H1 (cell line): ENCODE measurements at regions not wholly inside any gene's neighbourhood (a gene's known extent, or its start where the extent isn't known, plus 50 kb on each side); places are given as distances from the start of the nearest gene placed in this dataset.

ENCODE experiments used
- CTCF ChIA-PET: fragments of 300-600 bp; sonication (Branson Sonifier 250); formaldehyde crosslinking; loops from one replicate; lab custom pipeline; 2021; ENCODE audit not compliant: partially characterized antibody; lab: Charles Lee
- POLR2A ChIA-PET: fragments of 300-600 bp; sonication (Branson Sonifier 250); formaldehyde crosslinking; loops from one replicate; lab custom pipeline; 2021; ENCODE audit warnings: inconsistent platforms; ENCODE audit not compliant: partially characterized antibody; lab: Charles Lee
- DNase-seq, 2 experiments: peaks; one replicate each; pipeline versions ENCODE4 v3.0.0 to v3.0.0-alpha.2; 2010 to 2022; ENCODE audit warnings: low spot score in 2 of 2, low read depth in 1 of 2, mixed read lengths in 1 of 2
- FAIRE-seq: peaks from 2 replicates; lab custom pipeline; 2011; peaks lifted over from hg19 to GRCh38; lab: Jason Lieb, UNC
- H2AFZ ChIP-seq: 2 replicates; pipeline ENCODE4 v1.8.1; 2012; ENCODE audit warnings: low read length, inconsistent platforms
- H2AK5ac ChIP-seq: 2 replicates; pipeline ENCODE4 v1.6.1; 2013; ENCODE audit warnings: low read depth, low read length
- H2BK120ac ChIP-seq: replicated peaks from 2 replicates; pipeline ENCODE3; 2013; ENCODE audit warnings: low read depth, low read length, inconsistent platforms
- H2BK12ac ChIP-seq: 2 replicates; pipeline ENCODE4 v1.6.1; 2013; ENCODE audit warnings: low read depth, low read length
- H2BK15ac ChIP-seq: 2 replicates; pipeline ENCODE4 v1.6.1; 2013; ENCODE audit warnings: low read length
- H2BK20ac ChIP-seq: 2 replicates; pipeline ENCODE4 v1.6.1; 2013; ENCODE audit warnings: low read length
- H2BK5ac ChIP-seq: 2 replicates; pipeline ENCODE4 v1.6.1; 2013; ENCODE audit warnings: low read depth, low read length
- H3K14ac ChIP-seq: 2 replicates; pipeline ENCODE4 v1.6.1; 2013; ENCODE audit warnings: inconsistent platforms; ENCODE audit not compliant: insufficient read length
- H3K18ac ChIP-seq: 2 replicates; pipeline ENCODE4 v1.6.1; 2013; ENCODE audit warnings: low read length; ENCODE audit errors: extremely low read depth
- H3K23ac ChIP-seq: 2 replicates; pipeline ENCODE4 v1.6.1; 2013; ENCODE audit warnings: inconsistent platforms; ENCODE audit not compliant: insufficient read length
- H3K23me2 ChIP-seq: 2 replicates; pipeline ENCODE4 v1.6.1; 2013; ENCODE audit warnings: low read depth, low read length
- H3K27ac ChIP-seq: 2 replicates; pipeline ENCODE4 v1.6.1; 2011; ENCODE audit warnings: low read depth, low read length, inconsistent platforms
- H3K27me3 ChIP-seq, 4 experiments: replicated peaks in 1 of 4; 1 replicate in 1 of 4; 2 replicates in 3 of 4; pipeline versions ENCODE4 v1.6.1 to v1.8.1; 2011 to 2013; ENCODE audit warnings: low read length in 3 of 4, mild to moderate bottlenecking in 3 of 4, inconsistent platforms in 2 of 4, mixed read lengths in 2 of 4, moderate library complexity in 1 of 4; ENCODE audit not compliant: control insufficient read depth in 3 of 4, insufficient read depth in 3 of 4; ENCODE audit errors: extremely low read depth in 1 of 4
- H3K36me3 ChIP-seq, 4 experiments: 2 replicates each; pipeline versions ENCODE4 v1.6.1 to v1.8.1; 2011 to 2013; ENCODE audit warnings: mild to moderate bottlenecking in 4 of 4, low read length in 3 of 4, moderate library complexity in 2 of 4, control low read depth in 1 of 4, inconsistent platforms in 1 of 4; ENCODE audit not compliant: insufficient read depth in 4 of 4, control insufficient read depth in 2 of 4
- H3K4ac ChIP-seq: replicated peaks from 2 replicates; pipeline ENCODE3; 2013; ENCODE audit warnings: low read length, low read depth, mixed read lengths, inconsistent platforms; ENCODE audit not compliant: insufficient read length
- H3K4me1 ChIP-seq, 4 experiments: replicated peaks in 1 of 4; 1 replicate in 1 of 4; 2 replicates in 3 of 4; pipeline versions ENCODE4 v1.6.1 to v1.8.1; 2011 to 2013; ENCODE audit warnings: low read length in 3 of 4, inconsistent platforms in 2 of 4, mixed read lengths in 1 of 4; ENCODE audit not compliant: insufficient read depth in 4 of 4, control insufficient read depth in 3 of 4
- H3K4me2 ChIP-seq, 2 experiments: 2 replicates each; pipeline versions ENCODE4 v1.6.1 to v1.8.1; 2011 to 2013; ENCODE audit warnings: low read depth in 2 of 2, low read length in 2 of 2, control low read depth in 1 of 2, inconsistent platforms in 1 of 2, mild to moderate bottlenecking in 1 of 2; ENCODE audit not compliant: insufficient read depth in 1 of 2
- H3K4me3 ChIP-seq, 4 experiments: fragments of 200-600, 300-600 bp in 1 of 4; sonication (generic), shearing (Covaris generic), sonication (Bioruptor Twin) in 1 of 4; 2 replicates each; pipeline versions ENCODE4 v1.5.1 to v1.8.1; 2011 to 2016; ENCODE audit warnings: low read length in 4 of 4, low read depth in 3 of 4, control low read depth in 2 of 4, inconsistent platforms in 2 of 4, mild to moderate bottlenecking in 2 of 4, mixed read lengths in 1 of 4, moderate library complexity in 1 of 4; ENCODE audit not compliant: insufficient read depth in 2 of 4; ENCODE audit errors: extremely low read depth in 1 of 4
- H3K56ac ChIP-seq: replicated peaks from 2 replicates; pipeline ENCODE3; 2013; ENCODE audit warnings: low read depth, mild to moderate bottlenecking, mixed read lengths, low read length, inconsistent platforms; ENCODE audit not compliant: insufficient read length
- H3K79me1 ChIP-seq: 2 replicates; pipeline ENCODE4 v1.6.1; 2013; ENCODE audit warnings: low read depth, low read length, control low read depth
- H3K79me2 ChIP-seq, 2 experiments: 2 replicates each; pipeline versions ENCODE4 v1.6.1 to v1.8.1; 2012 to 2013; ENCODE audit warnings: low read length in 2 of 2, mild to moderate bottlenecking in 2 of 2, inconsistent platforms in 1 of 2; ENCODE audit not compliant: insufficient read depth in 2 of 2, control insufficient read depth in 1 of 2
- H3K9ac ChIP-seq, 4 experiments: replicated peaks in 1 of 4; 1 replicate in 1 of 4; 2 replicates in 3 of 4; pipeline versions ENCODE4 v1.6.1 to v1.8.1; 2011 to 2013; ENCODE audit warnings: low read depth in 3 of 4, low read length in 3 of 4, control low read depth in 2 of 4, mild to moderate bottlenecking in 2 of 4, moderate library complexity in 2 of 4, inconsistent platforms in 1 of 4; ENCODE audit errors: extremely low read depth in 1 of 4
- H3K9me3 ChIP-seq, 2 experiments: 2 replicates each; pipeline versions ENCODE4 v1.6.1 to v1.8.1; 2012 to 2013; ENCODE audit warnings: mild to moderate bottlenecking in 2 of 2, moderate library complexity in 2 of 2, control low read depth in 1 of 2, inconsistent platforms in 1 of 2, low read depth in 1 of 2, low read length in 1 of 2, mixed read lengths in 1 of 2; ENCODE audit not compliant: insufficient read depth in 2 of 2
- H4K20me1 ChIP-seq, 2 experiments: replicated peaks in 1 of 2; 2 replicates each; pipeline versions ENCODE3 to v1.8.1; 2011 to 2013; ENCODE audit warnings: inconsistent platforms in 2 of 2, low read length in 2 of 2, mild to moderate bottlenecking in 1 of 2; ENCODE audit not compliant: insufficient read depth in 2 of 2, control insufficient read depth in 1 of 2
- H4K5ac ChIP-seq: 2 replicates; pipeline ENCODE4 v1.6.1; 2013; ENCODE audit warnings: low read length, low read depth, mixed read lengths, inconsistent platforms; ENCODE audit not compliant: insufficient read length
- H4K8ac ChIP-seq: 2 replicates; pipeline ENCODE4 v1.8.0; 2013; ENCODE audit warnings: mild to moderate bottlenecking, moderate library complexity, low read length, inconsistent platforms; ENCODE audit not compliant: insufficient read depth; ENCODE audit errors: extremely low read depth
- H4K91ac ChIP-seq: replicated peaks from 2 replicates; pipeline ENCODE3; 2013; ENCODE audit warnings: low read length, mixed read lengths, inconsistent platforms; ENCODE audit not compliant: insufficient read length
- CBX5 ChIP-seq: fragments of 300-800, 300-1000 bp; sonication (generic); IDR thresholded peaks from 2 replicates; pipeline ENCODE4 v1.7.1; 2016; ENCODE audit warnings: antibody characterized with exemption, low read length, low read depth
- NRF1 ChIP-seq: IDR thresholded peaks from 2 replicates; pipeline ENCODE4 v1.6.1; 2011; ENCODE audit warnings: mild to moderate bottlenecking, low read depth, low read length, improper control_type of control experiment
- WGBS, 2 experiments: shearing (Covaris generic) in 1 of 2; methylation state at CpG; one replicate each; pipeline versions ENCODE4 v1.1.6 to v1.1.7; 2013 to 2015; ENCODE audit warnings: low lambda C conversion rate in 2 of 2, mixed read lengths in 2 of 2, inconsistent platforms in 1 of 2, low coverage in 1 of 2, missing lambda C conversion rate in 1 of 2; ENCODE audit not compliant: insufficient replicate concordance in 2 of 2, insufficient coverage in 1 of 2, insufficient read length in 1 of 2; ENCODE audit errors: extremely low coverage in 1 of 2, missing lambda C conversion rate in 1 of 2; 5-methylcytosine and 5-hydroxymethylcytosine counted together

DNA sequence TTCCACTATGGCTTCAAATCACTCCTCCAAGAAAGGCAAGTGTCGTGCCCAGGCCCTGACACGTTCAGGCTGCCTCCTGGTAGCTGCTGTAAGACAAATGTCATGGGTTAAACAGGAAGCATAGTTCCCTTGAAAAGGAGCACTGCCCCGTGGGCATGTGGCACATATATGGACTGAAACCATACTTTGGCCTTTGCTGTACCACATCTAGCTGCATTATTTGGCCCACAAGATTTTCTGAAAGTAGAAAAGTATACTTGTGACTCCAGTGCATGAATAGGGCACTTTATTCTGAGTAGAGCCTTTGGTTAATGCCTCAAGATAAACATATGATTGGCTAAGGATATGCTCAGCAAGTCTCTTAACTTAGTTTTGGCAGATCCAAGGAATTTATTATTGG lies 218.7 kb upstream of the EGLN3 start:
- no peak overlapping the region for H2BK5ac ChIP-seq
- no peak overlapping the region for H4K8ac ChIP-seq
- no peaks in the 10 kb centered on the region for H3K4me1 ChIP-seq
- H3K27me3 ChIP-seq, result no peaks in the 10 kb centered on the region
- H3K9ac ChIP-seq, result no peak overlapping the region
- no peak overlapping the region for H2AK5ac ChIP-seq
- TF ChIP-seq NRF1 (no peak), CBX5 (no peak)
- H3K56ac ChIP-seq, result no peak overlapping the region
- H3K4me2 ChIP-seq, result no peak overlapping the region
- ChIA-PET POLR2A (no interaction called here), CTCF (no interaction called here)
- H3K9me3 ChIP-seq, result no peaks in the 10 kb centered on the region
- H4K91ac ChIP-seq, result no peak overlapping the region
- no peak overlapping the region for H2AFZ ChIP-seq
- H3K23me2 ChIP-seq, result no peaks in the 10 kb centered on the region
- no peak overlapping the region for H3K18ac ChIP-seq
- WGBS, 2 experiments, result 85% methylated on average over 3 of the region's 3 CpGs; no CpG with 5 or more reads in 1 of the 2 experiments
- no peak overlapping the region for H4K5ac ChIP-seq
- no peak for DNase-seq
- no peak for FAIRE-seq
- no peak overlapping the region for H2BK12ac ChIP-seq
- H3K4me3 ChIP-seq, result no peak overlapping the region
- H4K20me1 ChIP-seq, result no peaks in the 10 kb centered on the region
- no peak overlapping the region for H2BK20ac ChIP-seq
- no peak overlapping the region for H3K23ac ChIP-seq
- H3K79me2 ChIP-seq, result no peaks in the 10 kb centered on the region
- no peak overlapping the region for H3K4ac ChIP-seq
- no peak overlapping the region for H2BK15ac ChIP-seq
- H3K79me1 ChIP-seq, result no peaks in the 10 kb centered on the region
- no peak overlapping the region for H3K14ac ChIP-seq
- no peaks in the 10 kb centered on the region for H3K36me3 ChIP-seq
- H3K27ac ChIP-seq, result no peak overlapping the region
- H2BK120ac ChIP-seq, result no peak overlapping the region
